GM13976 (cell line): ENCODE measurements at regions not wholly inside any gene's neighbourhood (a gene's known extent, or its start where the extent isn't known, plus 50 kb on each side); places are given as distances from the start of the nearest gene placed in this dataset.

Source experiments
- DNase-seq: peaks from one replicate; pipeline ENCODE4 v3.0.0; 2012; ENCODE audit warnings: low spot score
- CTCF ChIP-seq: IDR thresholded peaks from 2 replicates; pipeline ENCODE4 v1.5.1; 2012; ENCODE audit warnings: borderline replicate concordance, mild to moderate bottlenecking; ENCODE audit not compliant: insufficient read depth; ENCODE audit errors: extremely low read depth, missing control alignments, control extremely low read depth
- in situ Hi-C: fragments of 300-500 bp; cut with MboI; formaldehyde crosslinking; loops from one replicate; pipeline ENCODE4 v1.12.0; 2022; ENCODE audit warnings: low sequenced_read_pairs, mixed read lengths, inconsistent platforms; ENCODE audit not compliant: unreplicated experiment

GRCh38 chr9:28848671-28849070 lies 1275.4 kb upstream of the C9orf72 start:
- in situ Hi-C loops = no loop called here
- no peak for DNase-seq

GRCh38 chr9:28853477-28853876 lies 1280.2 kb upstream of the C9orf72 start:
- in situ Hi-C loops = no loop called here
- DNase-seq = no peak
- no peak for TF ChIP-seq CTCF

More at GRCh38 chr9:28848671-28849070, 1275.4 kb upstream of the C9orf72 start:
- TF ChIP-seq CTCF = no peak

- in situ Hi-C loops = no loop called here
- no peak for DNase-seq
- TF ChIP-seq CTCF = no peak
These were observed 1293.7 kb upstream of the C9orf72 start for GRCh38 chr9:28866951-28867350.

GRCh38 chr9:28868228-28868990 lies 1295.1 kb upstream of the C9orf72 start:
- no peak for DNase-seq
- in situ Hi-C loops = no loop called here
- TF ChIP-seq CTCF = no peak

- TF ChIP-seq CTCF = no peak
These were observed 1309.2 kb upstream of the C9orf72 start for GRCh38 chr9:28882529-28882928.

GRCh38 chr9:28883234-28883633 lies 1310.0 kb upstream of the C9orf72 start:
- in situ Hi-C loops = no loop called here
- no peak for DNase-seq
- TF ChIP-seq CTCF = no peak

More at GRCh38 chr9:28882529-28882928, 1309.2 kb upstream of the C9orf72 start:
- DNase-seq = no peak
- in situ Hi-C loops = no loop called here
